ENCODE measurements at regions not wholly inside any gene's neighbourhood (a gene's known extent, or its start where the extent isn't known, plus 50 kb on each side); places are given as distances from the start of the nearest gene placed in this dataset.

DNA sequence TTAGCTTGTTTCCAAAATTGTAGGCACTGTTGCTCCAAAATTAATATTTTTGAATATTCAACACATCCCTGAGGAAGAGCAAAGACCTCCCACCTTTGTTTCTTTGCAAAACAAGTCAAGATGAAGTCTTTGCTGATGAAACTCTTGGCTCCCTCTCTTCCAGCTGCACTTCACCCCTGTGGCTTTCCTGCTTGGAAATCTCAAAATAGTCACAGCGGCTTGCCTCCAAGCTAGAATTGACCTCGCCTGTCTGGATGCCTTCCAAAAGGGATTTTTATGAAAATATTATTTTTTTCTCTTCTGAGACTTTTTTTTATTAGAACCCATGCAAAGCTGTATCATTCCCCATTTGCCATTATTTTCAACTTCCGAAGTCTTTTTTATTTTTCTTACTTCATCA, 71.1 kb upstream of the MROH9 start:
- H3K4me1 ChIP-seq (ENCODE audit: control insufficient read depth, insufficient read depth, low read length) = no peaks in the 10 kb centered on the region
- H3K9me3 ChIP-seq (replicated peaks; ENCODE audit: low read length) = no peaks in the 10 kb centered on the region
- no peaks in the 10 kb centered on the region for H3K27me3 ChIP-seq (ENCODE audit: control insufficient read depth, insufficient read depth, low read length)
- H3K9ac ChIP-seq (ENCODE audit: low read depth, low read length) = no peak overlapping the region
- no peak overlapping the region for H3K4me3 ChIP-seq (ENCODE audit: low read length)
- H3K36me3 ChIP-seq (ENCODE audit: insufficient read depth, low read length) = no peaks in the 10 kb centered on the region
- no peak overlapping the region for H3K4me2 ChIP-seq (ENCODE audit: low read length)

- Histone ChIP-seq H3K4me3 (ENCODE audit: low read length) (no peak overlapping the region), H3K27me3 (ENCODE audit: control insufficient read depth, insufficient read depth, low read length) (no peaks in the 10 kb centered on the region), H3K4me2 (ENCODE audit: low read length) (no peak overlapping the region), H3K9me3 (replicated peaks; ENCODE audit: low read length) (no peaks in the 10 kb centered on the region), H3K36me3 (ENCODE audit: insufficient read depth, low read length) (no peaks in the 10 kb centered on the region), H3K4me1 (ENCODE audit: control insufficient read depth, insufficient read depth, low read length) (no peaks in the 10 kb centered on the region), H3K9ac (ENCODE audit: low read depth, low read length) (no peak overlapping the region)
These were observed 70.3 kb upstream of the MROH9 start for GRCh38 chr1:170864876-170865538.

- H3K4me1 ChIP-seq (ENCODE audit: control insufficient read depth, insufficient read depth, low read length) = no peaks in the 10 kb centered on the region
- H3K36me3 ChIP-seq (ENCODE audit: insufficient read depth, low read length) = no peaks in the 10 kb centered on the region
- no peak overlapping the region for H3K9ac ChIP-seq (ENCODE audit: low read depth, low read length)
- no peak overlapping the region for H3K4me3 ChIP-seq (ENCODE audit: low read length)
- H3K27me3 ChIP-seq (ENCODE audit: control insufficient read depth, insufficient read depth, low read length) = no peaks in the 10 kb centered on the region
- no peaks in the 10 kb centered on the region for H3K9me3 ChIP-seq (replicated peaks; ENCODE audit: low read length)
- no peak overlapping the region for H3K4me2 ChIP-seq (ENCODE audit: low read length)
These were observed 68.7 kb upstream of the MROH9 start for GRCh38 chr1:170866646-170867045.

GRCh38 chr1:170871868-170872267, 63.5 kb upstream of the MROH9 start:
- Histone ChIP-seq H3K9ac (ENCODE audit: low read depth, low read length) (no peak overlapping the region), H3K4me2 (ENCODE audit: low read length) (no peak overlapping the region), H3K36me3 (ENCODE audit: insufficient read depth, low read length) (no peaks in the 10 kb centered on the region), H3K9me3 (replicated peaks; ENCODE audit: low read length) (no peaks in the 10 kb centered on the region), H3K4me3 (ENCODE audit: low read length) (no peak overlapping the region), H3K27me3 (ENCODE audit: control insufficient read depth, insufficient read depth, low read length) (no peaks in the 10 kb centered on the region), H3K4me1 (ENCODE audit: control insufficient read depth, insufficient read depth, low read length) (no peaks in the 10 kb centered on the region)

- Histone ChIP-seq H3K9me3 (replicated peaks; ENCODE audit: low read length) (no peaks in the 10 kb centered on the region), H3K4me1 (ENCODE audit: control insufficient read depth, insufficient read depth, low read length) (no peaks in the 10 kb centered on the region), H3K4me2 (ENCODE audit: low read length) (no peak overlapping the region), H3K36me3 (ENCODE audit: insufficient read depth, low read length) (no peaks in the 10 kb centered on the region), H3K4me3 (ENCODE audit: low read length) (no peak overlapping the region), H3K9ac (ENCODE audit: low read depth, low read length) (no peak overlapping the region), H3K27me3 (ENCODE audit: control insufficient read depth, insufficient read depth, low read length) (no peaks in the 10 kb centered on the region)
These were observed 62.7 kb upstream of the MROH9 start for GRCh38 chr1:170872663-170873062.

GRCh38 chr1:170874671-170875070, 60.7 kb upstream of the MROH9 start:
- no peak overlapping the region for H3K9ac ChIP-seq (ENCODE audit: low read depth, low read length)
- no peaks in the 10 kb centered on the region for H3K4me1 ChIP-seq (ENCODE audit: control insufficient read depth, insufficient read depth, low read length)
- no peak overlapping the region for H3K4me2 ChIP-seq (ENCODE audit: low read length)
- no peaks in the 10 kb centered on the region for H3K36me3 ChIP-seq (ENCODE audit: insufficient read depth, low read length)
- no peak overlapping the region for H3K4me3 ChIP-seq (ENCODE audit: low read length)
- no peaks in the 10 kb centered on the region for H3K27me3 ChIP-seq (ENCODE audit: control insufficient read depth, insufficient read depth, low read length)
- H3K9me3 ChIP-seq (replicated peaks; ENCODE audit: low read length) = no peaks in the 10 kb centered on the region

DNA sequence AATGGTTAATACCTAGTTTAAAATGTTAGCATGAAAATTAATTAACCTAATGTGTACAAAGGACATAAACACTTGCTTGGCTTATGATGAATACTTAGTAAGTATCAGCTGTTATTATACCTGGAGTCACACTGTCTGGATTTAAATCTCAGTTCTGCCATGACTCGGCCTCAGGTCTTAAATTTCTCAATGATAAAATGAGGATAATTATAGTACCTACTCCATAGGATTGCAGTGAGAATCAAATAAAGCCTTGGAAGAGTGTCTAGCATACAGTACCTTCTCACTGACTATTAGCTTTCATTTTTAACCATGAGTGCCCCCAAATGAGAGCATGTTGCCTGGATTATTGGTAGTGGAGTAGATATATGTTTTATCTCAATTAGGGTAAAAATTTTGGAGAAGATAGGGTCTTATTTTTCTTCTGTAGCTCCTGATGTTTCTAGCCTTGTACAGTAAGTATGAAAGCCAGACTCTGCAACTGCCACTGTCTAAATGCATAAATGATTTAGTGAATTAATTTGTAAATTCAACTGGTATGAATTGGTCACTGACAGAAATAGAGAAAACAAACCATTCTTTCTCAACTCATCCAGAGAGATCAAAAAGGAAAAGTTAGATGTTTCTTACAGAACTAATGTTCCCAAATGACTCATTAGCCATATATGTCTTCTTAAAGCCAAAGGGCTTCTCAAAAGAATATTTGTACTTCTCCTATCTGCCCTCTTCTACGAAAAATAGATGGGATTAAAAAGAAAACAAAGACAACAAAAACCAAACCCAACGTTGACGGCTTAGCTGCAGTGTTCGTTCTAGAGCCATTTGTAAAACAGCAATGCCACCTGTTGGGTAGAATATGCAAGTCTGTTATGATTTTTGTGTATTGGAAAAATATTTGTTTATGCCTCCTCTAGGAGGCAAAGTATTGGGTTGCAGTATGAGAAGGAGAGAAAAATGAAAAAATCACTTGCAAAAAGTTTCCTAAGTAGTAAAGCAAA, 53.8 kb upstream of the MROH9 start:
- H3K4me1 ChIP-seq (ENCODE audit: control insufficient read depth, insufficient read depth, low read length) = peaks cover 25% of the 10 kb centered on the region
- H3K4me3 ChIP-seq (ENCODE audit: low read length) = peak overlapping the region; percentile 47
- H3K9ac ChIP-seq (ENCODE audit: low read depth, low read length) = peak overlapping the region; percentile 38
- H3K27me3 ChIP-seq (ENCODE audit: control insufficient read depth, insufficient read depth, low read length) = no peaks in the 10 kb centered on the region
- no peaks in the 10 kb centered on the region for H3K36me3 ChIP-seq (ENCODE audit: insufficient read depth, low read length)
- H3K4me2 ChIP-seq (ENCODE audit: low read length) = peak overlapping the region; percentile 66
- no peaks in the 10 kb centered on the region for H3K9me3 ChIP-seq (replicated peaks; ENCODE audit: low read length)

Measured in skeletal muscle satellite cell (primary cell).